ENCODE measurements at regions not wholly inside any gene's neighbourhood (a gene's known extent, or its start where the extent isn't known, plus 50 kb on each side); places are given as distances from the start of the nearest gene placed in this dataset.

GRCh38 chr6:91020744-91021143, 433.9 kb upstream of the MAP3K7 start:
- H3K27me3 ChIP-seq = no peaks in the 10 kb centered on the region
- H3K4me1 ChIP-seq = no peaks in the 10 kb centered on the region
- no peak overlapping the region for H3K27ac ChIP-seq
- TF ChIP-seq POLR2AphosphoS5 (IDR thresholded peaks at IDR 0.05) = no peak
- no peak for TF ChIP-seq POLR2A (IDR thresholded peaks at IDR 0.05)
- TF ChIP-seq, protein P1, sequence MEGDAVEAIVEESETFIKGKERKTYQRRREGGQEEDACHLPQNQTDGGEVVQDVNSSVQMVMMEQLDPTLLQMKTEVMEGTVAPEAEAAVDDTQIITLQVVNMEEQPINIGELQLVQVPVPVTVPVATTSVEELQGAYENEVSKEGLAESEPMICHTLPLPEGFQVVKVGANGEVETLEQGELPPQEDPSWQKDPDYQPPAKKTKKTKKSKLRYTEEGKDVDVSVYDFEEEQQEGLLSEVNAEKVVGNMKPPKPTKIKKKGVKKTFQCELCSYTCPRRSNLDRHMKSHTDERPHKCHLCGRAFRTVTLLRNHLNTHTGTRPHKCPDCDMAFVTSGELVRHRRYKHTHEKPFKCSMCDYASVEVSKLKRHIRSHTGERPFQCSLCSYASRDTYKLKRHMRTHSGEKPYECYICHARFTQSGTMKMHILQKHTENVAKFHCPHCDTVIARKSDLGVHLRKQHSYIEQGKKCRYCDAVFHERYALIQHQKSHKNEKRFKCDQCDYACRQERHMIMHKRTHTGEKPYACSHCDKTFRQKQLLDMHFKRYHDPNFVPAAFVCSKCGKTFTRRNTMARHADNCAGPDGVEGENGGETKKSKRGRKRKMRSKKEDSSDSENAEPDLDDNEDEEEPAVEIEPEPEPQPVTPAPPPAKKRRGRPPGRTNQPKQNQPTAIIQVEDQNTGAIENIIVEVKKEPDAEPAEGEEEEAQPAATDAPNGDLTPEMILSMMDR (IDR thresholded peaks at IDR 0.05) = no peak
- DNase-seq (ENCODE audit: low spot score in 2 of 2) = no peak
- H3K36me3 ChIP-seq = no peaks in the 10 kb centered on the region
- H3K9me3 ChIP-seq = no peaks in the 10 kb centered on the region
- intact Hi-C loops (cut with DNase I; ENCODE audit: low total_unique reads) = no loop called here
- H3K4me3 ChIP-seq = no peak overlapping the region

- Histone ChIP-seq H3K4me3 (no peak overlapping the region), H3K36me3 (no peaks in the 10 kb centered on the region), H3K27me3 (no peaks in the 10 kb centered on the region), H3K4me1 (no peaks in the 10 kb centered on the region), H3K9me3 (no peaks in the 10 kb centered on the region), H3K27ac (no peak overlapping the region)
- no peak for DNase-seq (ENCODE audit: low spot score in 2 of 2)
- TF ChIP-seq, protein P1 (IDR thresholded peaks at IDR 0.05) = no peak
- no peak for TF ChIP-seq POLR2AphosphoS5 (IDR thresholded peaks at IDR 0.05)
- TF ChIP-seq POLR2A (IDR thresholded peaks at IDR 0.05) = no peak
- intact Hi-C loops (cut with DNase I; ENCODE audit: low total_unique reads) = loop anchor here (10.0 kb wide), 1 partner anchor 314 kb away; no protein-coding TSS in a partner anchor
Measured at GRCh38 chr6:91018586-91018985, 431.7 kb upstream of the MAP3K7 start.

DNA sequence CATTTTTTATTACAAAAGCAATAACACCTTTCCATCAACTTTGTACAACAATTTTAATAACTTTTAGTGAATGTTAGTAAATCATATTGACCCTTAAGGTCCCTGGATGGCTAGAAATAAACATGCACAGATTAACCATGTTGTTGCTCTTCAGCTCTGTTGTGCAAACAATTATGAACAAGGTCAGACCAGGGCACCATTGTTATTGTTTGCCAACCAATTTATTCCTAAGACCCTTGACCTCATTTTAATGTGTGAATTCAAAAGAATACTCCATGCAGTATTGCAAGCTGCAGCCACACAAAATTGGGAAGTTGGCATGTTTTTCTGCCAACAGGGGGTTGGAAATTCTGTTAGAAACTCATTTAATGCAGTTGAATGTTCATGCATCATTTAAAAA, 426.6 kb upstream of the MAP3K7 start:
- H3K9me3 ChIP-seq = no peaks in the 10 kb centered on the region
- no peak overlapping the region for H3K4me3 ChIP-seq
- H3K4me1 ChIP-seq = no peaks in the 10 kb centered on the region
- TF ChIP-seq POLR2AphosphoS5 (IDR thresholded peaks at IDR 0.05) = no peak
- no peak overlapping the region for H3K27ac ChIP-seq
- DNase-seq (ENCODE audit: low spot score in 2 of 2) = no peak
- no peaks in the 10 kb centered on the region for H3K36me3 ChIP-seq
- intact Hi-C loops (cut with DNase I; ENCODE audit: low total_unique reads) = loop anchor here (10.0 kb wide), 1 partner anchor 309 kb away; no protein-coding TSS in a partner anchor
- no peaks in the 10 kb centered on the region for H3K27me3 ChIP-seq

- H3K4me1 ChIP-seq = no peaks in the 10 kb centered on the region
- no peaks in the 10 kb centered on the region for H3K27me3 ChIP-seq
- no peak for DNase-seq (ENCODE audit: low spot score in 2 of 2)
- no peak overlapping the region for H3K27ac ChIP-seq
- TF ChIP-seq POLR2AphosphoS5 (IDR thresholded peaks at IDR 0.05) (no peak), POLR2A (IDR thresholded peaks at IDR 0.05) (no peak)
- TF ChIP-seq, protein P1 (IDR thresholded peaks at IDR 0.05) = no peak
- no peaks in the 10 kb centered on the region for H3K9me3 ChIP-seq
- H3K36me3 ChIP-seq = no peaks in the 10 kb centered on the region
- no peak overlapping the region for H3K4me3 ChIP-seq
- intact Hi-C loops (cut with DNase I; ENCODE audit: low total_unique reads) = no loop called here
Measured at GRCh38 chr6:90997076-90997475, 410.2 kb upstream of the MAP3K7 start.

DNA sequence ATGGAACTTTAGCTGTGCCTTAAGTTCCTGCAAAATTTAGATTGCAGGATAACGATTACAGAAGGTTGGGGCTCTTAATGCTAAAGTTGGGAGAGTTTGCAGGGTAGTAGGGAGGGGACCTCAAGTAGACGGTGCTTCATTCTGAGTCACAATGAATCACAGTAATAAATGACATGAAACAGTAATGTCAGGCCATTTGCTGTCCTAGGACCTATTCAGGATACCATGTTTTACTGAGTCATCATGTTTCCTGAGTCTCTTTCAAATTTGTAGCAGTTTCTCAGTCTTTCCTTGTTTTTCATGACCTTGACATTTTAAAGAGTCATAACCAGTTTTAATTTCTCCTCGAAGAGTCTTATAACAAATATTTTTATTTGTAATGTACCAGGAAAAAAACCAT, 406.9 kb upstream of the MAP3K7 start:
- Histone ChIP-seq H3K27me3 (no peaks in the 10 kb centered on the region), H3K36me3 (no peaks in the 10 kb centered on the region), H3K4me1 (no peaks in the 10 kb centered on the region), H3K9me3 (no peaks in the 10 kb centered on the region), H3K4me3 (no peak overlapping the region), H3K27ac (no peak overlapping the region)
- no peak for TF ChIP-seq POLR2AphosphoS5 (IDR thresholded peaks at IDR 0.05)
- TF ChIP-seq POLR2A (IDR thresholded peaks at IDR 0.05) = no peak
- TF ChIP-seq, protein P1 (IDR thresholded peaks at IDR 0.05) = no peak
- no peak for DNase-seq (ENCODE audit: low spot score in 2 of 2)
- intact Hi-C loops (cut with DNase I; ENCODE audit: low total_unique reads) = no loop called here

DNA sequence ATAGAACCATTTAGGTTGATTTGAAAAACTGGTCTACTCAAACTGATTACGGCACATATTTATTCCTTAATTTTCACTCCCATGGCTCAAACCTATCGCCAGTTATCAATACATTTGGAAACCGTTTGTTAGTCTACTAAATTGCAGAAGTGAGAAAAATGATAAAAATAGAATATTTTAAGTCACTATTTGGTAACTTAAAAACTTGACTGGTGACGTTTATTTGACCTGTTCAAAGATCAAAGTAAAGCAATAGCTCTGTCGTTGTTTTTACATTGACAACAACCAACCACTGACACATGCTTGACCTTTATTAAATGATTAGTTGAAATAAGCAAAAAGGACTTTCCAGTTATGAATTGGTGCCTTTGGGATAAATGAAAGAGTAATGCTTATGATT, 402.9 kb upstream of the MAP3K7 start:
- H3K27me3 ChIP-seq = no peaks in the 10 kb centered on the region
- no peak for DNase-seq (ENCODE audit: low spot score in 2 of 2)
- H3K4me3 ChIP-seq = no peak overlapping the region
- intact Hi-C loops (cut with DNase I; ENCODE audit: low total_unique reads) = no loop called here
- TF ChIP-seq POLR2AphosphoS5 (IDR thresholded peaks at IDR 0.05) = no peak
- TF ChIP-seq, protein P1 (IDR thresholded peaks at IDR 0.05) = no peak
- TF ChIP-seq POLR2A (IDR thresholded peaks at IDR 0.05) = no peak
- no peaks in the 10 kb centered on the region for H3K4me1 ChIP-seq
- no peaks in the 10 kb centered on the region for H3K36me3 ChIP-seq
- H3K27ac ChIP-seq = no peak overlapping the region
- H3K9me3 ChIP-seq = no peaks in the 10 kb centered on the region

Measured in breast epithelium (tissue), 4 donors.